GM18873 (cell line): ENCODE measurements at regions not wholly inside any gene's neighbourhood (a gene's known extent, or its start where the extent isn't known, plus 50 kb on each side); places are given as distances from the start of the nearest gene placed in this dataset.

ENCODE experiments used
- ATAC-seq: cut with Tn5 transposase; IDR thresholded peaks from one replicate; pipeline ENCODE4 v1.9.1; 2021; ENCODE audit warnings: mild to moderate bottlenecking, moderate library complexity, moderate number of reproducible peaks; ENCODE audit not compliant: unreplicated experiment, low FRiP score

- ATAC-seq: no peak
These were observed 107.5 kb upstream of the TEX51 start for GRCh38 chr2:126790987-126791780.

- ATAC-seq: no peak
These were observed 106.5 kb upstream of the TEX51 start for GRCh38 chr2:126792186-126792585.

GRCh38 chr2:126792993-126793392 is 105.7 kb upstream of the TEX51 start:
- ATAC-seq: no peak

- no peak for ATAC-seq
These were observed 104.6 kb upstream of the TEX51 start for GRCh38 chr2:126793885-126794613.

DNA sequence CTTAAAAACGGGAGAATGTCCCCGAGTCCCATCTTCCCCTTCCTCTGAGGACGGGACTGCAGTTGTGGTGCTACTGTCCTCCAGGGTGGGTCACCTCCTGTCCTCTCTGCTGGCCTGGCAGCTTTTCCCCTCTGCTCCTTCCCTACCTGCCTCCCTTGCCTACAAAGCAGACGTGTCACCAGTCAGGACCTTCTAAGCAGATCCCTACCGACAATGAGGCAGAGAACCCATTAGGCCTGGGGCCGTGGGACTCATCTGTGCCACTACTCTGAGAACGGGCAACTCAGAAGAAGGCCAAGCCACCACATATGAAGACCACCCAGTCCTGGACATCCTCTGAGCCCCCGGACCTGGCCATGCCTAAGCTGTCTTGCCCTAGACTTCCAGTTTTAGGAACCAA is 103.0 kb upstream of the TEX51 start:
- ATAC-seq: no peak

DNA sequence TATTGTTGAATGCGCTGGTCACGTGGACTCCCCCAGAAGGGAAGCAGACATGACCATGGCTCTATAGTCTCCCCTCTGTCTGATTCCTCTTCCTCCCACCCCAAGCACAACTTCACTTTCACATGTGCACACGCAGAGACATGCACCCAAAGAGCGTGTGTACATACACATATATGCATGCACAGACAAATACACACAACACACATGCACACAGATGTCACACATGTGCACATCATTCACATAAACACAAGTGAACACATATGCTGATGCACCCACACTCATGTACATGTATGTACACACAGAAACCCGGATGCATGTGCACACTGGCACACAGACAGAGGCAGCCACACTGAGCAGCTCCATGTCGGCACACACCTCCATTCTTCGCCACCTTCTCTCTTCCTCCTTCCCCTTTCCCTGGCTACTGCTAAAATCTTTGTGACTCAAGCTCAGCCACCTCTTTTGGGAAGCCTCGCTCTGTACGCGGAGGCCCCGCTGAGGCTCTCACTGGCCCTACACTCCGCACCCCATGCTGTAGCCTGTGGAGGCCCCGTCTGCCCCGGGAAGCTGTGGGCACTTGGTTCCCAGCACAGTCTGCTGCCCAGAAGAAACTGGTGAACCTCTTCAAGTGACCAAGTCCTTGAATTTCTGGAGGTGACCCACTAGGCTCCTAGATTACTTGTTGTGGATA is 101.6 kb upstream of the TEX51 start:
- no peak for ATAC-seq

DNA sequence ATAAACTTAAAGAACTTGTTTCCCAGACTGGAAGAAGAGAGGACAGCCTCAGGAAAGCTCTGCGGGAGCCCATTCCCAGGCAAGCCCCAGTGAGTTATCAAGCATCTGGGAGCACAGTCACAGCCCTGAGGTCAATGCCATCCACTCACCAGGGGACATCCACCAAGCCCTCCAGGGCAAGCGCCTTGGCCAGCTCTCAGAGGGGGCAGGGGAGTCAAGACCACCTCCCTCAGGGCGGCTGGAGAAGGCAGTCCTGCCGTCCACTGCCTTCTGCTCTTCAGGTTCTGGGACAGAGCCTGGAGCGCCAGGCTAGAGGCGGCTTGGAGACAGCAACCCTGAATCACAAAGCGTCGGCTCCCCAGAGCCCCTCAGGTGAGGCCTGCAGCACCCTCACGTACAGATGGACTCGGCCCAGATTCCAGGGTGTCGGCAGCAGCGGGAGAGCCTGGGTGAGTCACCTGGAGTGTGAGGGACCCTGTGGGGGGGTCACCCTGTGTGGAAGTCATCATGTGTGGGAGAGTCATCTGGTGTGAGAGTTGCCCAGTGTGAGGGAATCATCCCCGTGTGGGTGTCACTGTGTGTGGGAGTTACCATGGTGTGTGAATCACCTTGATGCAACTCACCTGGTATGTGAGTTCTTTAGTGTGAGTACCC is 100.9 kb upstream of the TEX51 start:
- ATAC-seq: no peak

- no peak for ATAC-seq
These were observed 100.2 kb upstream of the TEX51 start for GRCh38 chr2:126798276-126799140.

DNA sequence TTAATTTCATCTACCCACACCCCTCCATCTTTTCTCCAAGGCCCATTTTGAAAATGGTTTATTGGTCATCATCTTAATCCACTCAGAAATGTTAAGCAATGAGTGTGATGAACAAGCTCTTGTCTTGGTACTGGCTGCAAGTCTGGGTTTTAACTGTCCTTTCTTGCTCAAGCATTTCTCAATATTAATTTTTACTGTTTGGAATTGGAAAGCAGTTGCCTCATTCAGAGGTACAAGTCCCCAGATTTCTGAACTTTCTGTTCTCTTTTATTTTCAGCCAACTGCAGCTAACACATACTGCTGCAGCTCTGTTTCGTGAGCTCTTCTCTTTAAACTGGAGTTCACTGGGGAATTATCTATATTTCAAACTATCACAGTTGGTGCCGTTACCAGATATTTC is 99.4 kb upstream of the TEX51 start:
- no peak for ATAC-seq

DNA sequence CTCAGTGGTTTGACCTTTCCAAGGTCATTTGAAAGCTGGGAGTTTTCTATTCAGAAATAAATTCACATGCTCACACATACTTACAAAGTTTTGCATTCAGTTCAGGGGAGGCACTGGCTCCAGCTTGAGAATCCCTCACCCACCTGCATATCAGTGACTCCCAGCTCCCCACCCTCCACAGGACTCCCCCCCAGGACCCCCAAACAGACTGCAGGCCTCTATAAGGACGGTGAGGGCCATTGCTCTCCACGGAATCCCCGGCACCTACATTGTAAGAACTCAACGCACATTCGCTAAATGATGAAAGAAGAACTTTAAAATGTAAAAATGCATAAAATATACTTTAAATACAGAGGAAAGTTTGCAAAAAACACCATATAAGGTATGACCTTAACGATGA is 97.2 kb upstream of the TEX51 start:
- no peak for ATAC-seq

- no peak for ATAC-seq
These were observed 96.4 kb upstream of the TEX51 start for GRCh38 chr2:126802316-126802715.

DNA sequence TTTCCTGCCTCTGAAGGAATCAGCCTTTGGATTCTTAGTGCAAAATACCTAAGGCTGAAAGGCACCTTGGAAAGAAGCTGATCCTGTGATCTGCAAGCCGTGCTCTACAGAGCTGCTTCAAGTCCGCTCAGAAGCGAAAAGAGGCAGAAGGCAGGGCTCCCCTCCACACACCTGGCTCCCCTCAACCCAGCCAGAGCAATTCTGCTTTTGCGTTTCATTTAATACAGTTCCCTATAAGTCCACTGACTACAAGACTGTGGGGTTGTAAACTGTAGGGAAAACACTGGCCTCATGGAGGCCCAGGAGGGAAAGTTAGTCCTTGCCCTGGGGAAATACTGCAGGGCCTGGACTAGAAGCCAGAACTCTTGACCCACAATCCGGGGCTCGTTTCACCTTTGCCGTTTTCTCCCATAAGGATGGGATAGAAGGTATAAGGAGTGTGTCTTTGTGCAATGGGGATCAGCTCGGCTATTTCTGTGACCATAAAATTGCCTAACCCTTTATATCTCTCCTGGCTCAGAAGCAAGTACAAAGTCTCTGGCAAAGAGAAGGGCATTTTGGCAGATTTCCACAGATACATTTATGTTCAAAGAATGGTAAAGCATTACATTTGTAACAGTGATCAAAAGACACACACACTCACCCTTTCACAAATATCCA is 95.8 kb upstream of the TEX51 start:
- no peak for ATAC-seq

- no peak for ATAC-seq
These were observed 95.3 kb upstream of the TEX51 start for GRCh38 chr2:126803434-126803775.

- no peak for ATAC-seq
These were observed 94.3 kb upstream of the TEX51 start for GRCh38 chr2:126804347-126804746.

DNA sequence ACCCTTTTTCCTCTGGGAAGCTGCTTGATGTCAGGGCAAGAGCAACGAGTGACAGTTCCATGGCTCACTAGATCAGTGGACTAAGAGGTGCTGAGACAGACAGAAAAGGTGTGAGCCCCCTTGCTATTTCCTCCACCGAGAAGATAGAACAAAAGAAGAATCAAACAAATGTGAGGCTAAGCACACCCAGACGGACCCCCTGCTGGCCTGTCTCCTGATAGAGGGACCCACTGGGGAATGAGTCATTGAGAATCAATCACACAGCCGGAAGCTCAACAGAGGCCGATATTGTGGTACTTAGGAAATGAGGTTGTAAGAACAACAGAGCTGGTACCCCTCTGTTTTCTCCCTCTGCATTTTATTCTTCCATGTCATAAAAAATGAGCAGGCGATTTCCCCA is 89.8 kb upstream of the TEX51 start:
- no peak for ATAC-seq

- no peak for ATAC-seq
These were observed 89.3 kb upstream of the TEX51 start for GRCh38 chr2:126809340-126809739.

DNA sequence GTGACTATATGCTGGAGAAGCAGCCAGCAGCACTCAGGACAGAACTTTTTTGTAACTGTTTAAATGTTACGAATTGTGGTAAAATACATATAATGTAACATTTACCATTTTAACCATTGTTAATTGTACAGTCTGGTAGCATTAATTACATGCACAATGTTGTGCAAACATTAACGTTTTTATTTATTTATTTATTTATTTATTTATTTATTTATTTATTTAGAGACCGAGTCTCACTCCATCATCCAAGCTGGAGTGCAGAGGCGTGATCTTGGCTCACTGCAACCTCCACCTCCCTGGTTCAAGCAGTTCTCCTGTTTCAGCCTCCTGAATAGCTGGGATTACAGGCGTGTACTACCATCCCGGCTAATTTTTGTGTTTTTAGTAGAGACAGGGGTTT is 88.7 kb upstream of the TEX51 start:
- no peak for ATAC-seq

DNA sequence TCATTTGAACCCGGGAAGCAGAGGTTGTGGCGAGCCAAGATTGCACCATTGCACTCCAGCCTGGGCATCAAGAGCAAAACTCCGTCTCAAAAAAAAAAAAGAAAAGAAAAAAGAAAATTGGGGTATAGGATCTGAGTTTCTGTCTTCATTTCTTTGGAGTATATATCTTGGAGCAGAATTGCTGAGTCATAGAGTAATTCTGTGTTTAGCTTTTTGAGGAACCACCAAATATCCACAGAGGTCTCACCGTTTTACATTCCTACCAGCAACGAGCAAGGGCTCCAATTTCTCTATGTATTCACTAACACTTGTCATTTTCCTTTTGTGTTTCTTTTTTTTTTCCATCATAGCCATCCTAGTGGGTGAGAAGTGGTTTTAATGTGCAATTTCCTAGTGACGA is 87.6 kb upstream of the TEX51 start:
- no peak for ATAC-seq

- ATAC-seq: no peak
These were observed 81.5 kb upstream of the TEX51 start for GRCh38 chr2:126817172-126817571.

DNA sequence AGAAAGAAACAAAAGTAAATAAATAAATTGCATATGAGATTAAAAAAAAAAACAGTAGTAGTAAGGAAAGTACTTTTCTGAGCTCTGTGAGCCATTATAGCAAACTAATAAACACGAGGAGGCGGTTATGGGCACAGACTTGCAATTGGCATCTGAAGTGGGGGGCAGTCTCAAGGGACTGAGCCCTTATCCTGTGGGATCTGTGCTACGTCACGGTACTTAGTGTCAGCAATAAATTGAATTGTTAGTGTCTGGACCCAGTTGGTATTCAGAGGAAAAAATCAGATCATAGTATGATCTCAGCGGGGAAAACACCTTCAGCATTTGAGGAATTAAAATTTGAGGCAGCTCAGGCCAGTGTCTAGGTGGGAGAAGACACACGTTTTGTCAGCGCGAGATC is 76.6 kb upstream of the TEX51 start:
- ATAC-seq: no peak
